NB4 (cell line): ENCODE measurements at regions not wholly inside any gene's neighbourhood (a gene's known extent, or its start where the extent isn't known, plus 50 kb on each side); places are given as distances from the start of the nearest gene placed in this dataset.

Experiments used
- CTCF ChIP-seq: IDR thresholded peaks from one replicate; pipeline ENCODE4 v1.5.1; 2012; ENCODE audit warnings: low read depth, low read length
- MAX ChIP-seq: IDR thresholded peaks from 2 replicates; pipeline ENCODE4 v1.6.1; 2011; ENCODE audit warnings: low read depth, low read length
- MYC ChIP-seq: IDR thresholded peaks from 2 replicates; pipeline ENCODE4 v1.6.1; 2011; ENCODE audit warnings: low read depth, low read length
- POLR2A ChIP-seq: IDR thresholded peaks from 2 replicates; pipeline ENCODE4 v1.6.1; 2011; ENCODE audit warnings: mild to moderate bottlenecking; ENCODE audit not compliant: insufficient read length; ENCODE audit errors: extremely low read depth

- TF ChIP-seq CTCF = no peak
- TF ChIP-seq POLR2A = no peak
- no peak for TF ChIP-seq MAX
- TF ChIP-seq MYC = no peak
These were observed 134.1 kb downstream of the RHOU start for GRCh38 chr1:228869312-228869824.
